GM23338 (cell line): ENCODE measurements at regions not wholly inside any gene's neighbourhood (a gene's known extent, or its start where the extent isn't known, plus 50 kb on each side); places are given as distances from the start of the nearest gene placed in this dataset.

Source experiments
- ATAC-seq: fragments of 200-7000 bp; cut with Tn5 transposase; 3 replicates; pipeline ENCODE4 v1.9.1; 2020
- DNase-seq: peaks from one replicate; pipeline ENCODE4 v3.0.0-alpha.2; 2015; ENCODE audit warnings: low spot score
- H2AFZ ChIP-seq: fragments of 200-600 bp; sonication (generic); 2 replicates; pipeline ENCODE4 v1.8.0; 2016; ENCODE audit warnings: antibody characterized with exemption, mild to moderate bottlenecking, moderate library complexity
- H3F3A ChIP-seq: fragments of 200-600 bp; sonication (generic); replicated peaks from 2 replicates; pipeline ENCODE4 v1.8.0; 2017; ENCODE audit warnings: antibody characterized with exemption, mixed run types, low read depth
- H3K27ac ChIP-seq: fragments of 200-600 bp; sonication (generic); 2 replicates; pipeline ENCODE4 v1.6.1; 2016; ENCODE audit warnings: low read depth
- H3K27me3 ChIP-seq: fragments of 200-600 bp; sonication (generic); 2 replicates; pipeline ENCODE4 v1.8.0; 2016; ENCODE audit warnings: mild to moderate bottlenecking, mixed run types, moderate library complexity; ENCODE audit not compliant: insufficient read depth
- H3K36me3 ChIP-seq: fragments of 200-600 bp; sonication (generic); 2 replicates; pipeline ENCODE4 v1.8.0; 2016; ENCODE audit warnings: mild to moderate bottlenecking; ENCODE audit not compliant: insufficient read depth
- H3K4me1 ChIP-seq: fragments of 200-600 bp; sonication (generic); 2 replicates; pipeline ENCODE4 v1.8.0; 2016; ENCODE audit warnings: mild to moderate bottlenecking, moderate library complexity; ENCODE audit not compliant: insufficient read depth
- H3K4me2 ChIP-seq: fragments of 200-600 bp; sonication (generic); 2 replicates; pipeline ENCODE4 v1.7.1; 2017; ENCODE audit warnings: mixed run types
- H3K4me3 ChIP-seq: fragments of 200-600 bp; sonication (generic); 2 replicates; pipeline ENCODE4 v1.6.1; 2016; ENCODE audit warnings: mixed run types
- H3K79me2 ChIP-seq: fragments of 200-600 bp; sonication (generic); replicated peaks from 2 replicates; pipeline ENCODE4 v1.8.0; 2017; ENCODE audit warnings: mild to moderate bottlenecking; ENCODE audit not compliant: insufficient read depth
- H3K9me2 ChIP-seq: fragments of 200-600 bp; sonication (generic); 2 replicates; pipeline ENCODE4 v1.8.0; 2017; ENCODE audit not compliant: insufficient read depth
- H4K20me1 ChIP-seq: fragments of 200-600 bp; sonication (generic); replicated peaks from 2 replicates; pipeline ENCODE4 v1.8.0; 2017; ENCODE audit warnings: mild to moderate bottlenecking; ENCODE audit not compliant: insufficient read depth
- H3K27ac Mint-ChIP-seq: 2 replicates; pipeline ENCODE4 v1.8.0; 2020; ENCODE audit warnings: inconsistent platforms, mild to moderate bottlenecking, moderate library complexity, mixed read lengths
- H3K27me3 Mint-ChIP-seq: 3 replicates; pipeline ENCODE4 v1.8.0; 2022; ENCODE audit warnings: low read depth, mild to moderate bottlenecking, moderate library complexity, mixed read lengths, inconsistent platforms; ENCODE audit not compliant: insufficient read depth, poor library complexity
- H3K36me3 Mint-ChIP-seq: 3 replicates; pipeline ENCODE4 v1.8.0; 2021; ENCODE audit warnings: low read depth, mild to moderate bottlenecking, inconsistent platforms, moderate library complexity, mixed read lengths
- H3K4me1 Mint-ChIP-seq: 3 replicates; pipeline ENCODE4 v1.8.0; 2020; ENCODE audit warnings: mild to moderate bottlenecking, inconsistent platforms, mixed read lengths
- H3K4me3 Mint-ChIP-seq: 3 replicates; pipeline ENCODE4 v1.8.0; 2021; ENCODE audit warnings: moderate library complexity, mild to moderate bottlenecking, inconsistent platforms, mixed read lengths
- H3K9me3 Mint-ChIP-seq: 3 replicates; pipeline ENCODE4 v1.8.0; 2020; ENCODE audit warnings: moderate library complexity, mild to moderate bottlenecking, inconsistent platforms, mixed read lengths
- ETS1 ChIP-seq: IDR thresholded peaks from 2 replicates; pipeline ENCODE4 v1.6.1; 2016; ENCODE audit warnings: antibody characterized with exemption
- EZH2 ChIP-seq: fragments of 200-600 bp; sonication (generic); IDR thresholded peaks from one replicate; pipeline ENCODE4 v1.8.0; 2017; ENCODE audit warnings: antibody characterized with exemption, mild to moderate bottlenecking, low read depth; ENCODE audit not compliant: unreplicated experiment
- STAT1 ChIP-seq: IDR thresholded peaks from one replicate; pipeline ENCODE4 v1.6.1; 2016; ENCODE audit warnings: antibody characterized with exemption; ENCODE audit not compliant: unreplicated experiment
- TF ChIP-seq, protein P1 (sequence below): fragments of 250-450 bp; sonication (Bioruptor Pico); IDR thresholded peaks from 2 replicates; pipeline ENCODE4 v1.5.0; 2020; ENCODE audit warnings: mild to moderate bottlenecking, moderate library complexity
- TF ChIP-seq, protein P2 (sequence below), 2 experiments: fragments of 200-600 bp in 1 of 2; sonication (generic) in 1 of 2; conservative IDR thresholded peaks; 2 replicates each; pipeline versions ENCODE4 v1.5.1 to v1.6.1; 2016 to 2017; ENCODE audit warnings: antibody characterized with exemption in 2 of 2, low read depth in 2 of 2, mild to moderate bottlenecking in 2 of 2, moderate library complexity in 1 of 2
- TF ChIP-seq, protein P3 (sequence below): IDR thresholded peaks from one replicate; pipeline ENCODE4 v1.6.1; 2018; ENCODE audit warnings: antibody characterized with exemption; ENCODE audit not compliant: unreplicated experiment

GRCh38 chr1:82245345-82246014 lies 444.7 kb downstream of the ADGRL2 start:
- no peaks in the 10 kb centered on the region for H3F3A ChIP-seq
- no peak overlapping the region for H2AFZ ChIP-seq
- no peaks in the 10 kb centered on the region for H3K36me3 ChIP-seq
- no peak overlapping the region for H3K4me2 ChIP-seq
- no peak overlapping the region for H3K27ac ChIP-seq
- no peak for DNase-seq
- Mint-ChIP-seq H3K27ac (no peak overlapping the region), H3K9me3 (peaks cover 16% of the 10 kb centered on the region), H3K27me3 (no peaks in the 10 kb centered on the region), H3K36me3 (peaks cover 8% of the 10 kb centered on the region; the same call in 1 of the 3 replicates), H3K4me1 (peaks cover 3% of the 10 kb centered on the region; the same call in 1 of the 3 replicates), H3K4me3 (no peak overlapping the region)
- H3K27me3 ChIP-seq = no peaks in the 10 kb centered on the region
- H3K9me2 ChIP-seq = peaks cover 15% of the 10 kb centered on the region; the same call in 1 of the 2 replicates
- ATAC-seq = no peak
- no peaks in the 10 kb centered on the region for H4K20me1 ChIP-seq
- no peaks in the 10 kb centered on the region for H3K4me1 ChIP-seq
- TF ChIP-seq ETS1 (no peak), STAT1 (no peak), EZH2 (no peak)
- TF ChIP-seq, protein P1, sequence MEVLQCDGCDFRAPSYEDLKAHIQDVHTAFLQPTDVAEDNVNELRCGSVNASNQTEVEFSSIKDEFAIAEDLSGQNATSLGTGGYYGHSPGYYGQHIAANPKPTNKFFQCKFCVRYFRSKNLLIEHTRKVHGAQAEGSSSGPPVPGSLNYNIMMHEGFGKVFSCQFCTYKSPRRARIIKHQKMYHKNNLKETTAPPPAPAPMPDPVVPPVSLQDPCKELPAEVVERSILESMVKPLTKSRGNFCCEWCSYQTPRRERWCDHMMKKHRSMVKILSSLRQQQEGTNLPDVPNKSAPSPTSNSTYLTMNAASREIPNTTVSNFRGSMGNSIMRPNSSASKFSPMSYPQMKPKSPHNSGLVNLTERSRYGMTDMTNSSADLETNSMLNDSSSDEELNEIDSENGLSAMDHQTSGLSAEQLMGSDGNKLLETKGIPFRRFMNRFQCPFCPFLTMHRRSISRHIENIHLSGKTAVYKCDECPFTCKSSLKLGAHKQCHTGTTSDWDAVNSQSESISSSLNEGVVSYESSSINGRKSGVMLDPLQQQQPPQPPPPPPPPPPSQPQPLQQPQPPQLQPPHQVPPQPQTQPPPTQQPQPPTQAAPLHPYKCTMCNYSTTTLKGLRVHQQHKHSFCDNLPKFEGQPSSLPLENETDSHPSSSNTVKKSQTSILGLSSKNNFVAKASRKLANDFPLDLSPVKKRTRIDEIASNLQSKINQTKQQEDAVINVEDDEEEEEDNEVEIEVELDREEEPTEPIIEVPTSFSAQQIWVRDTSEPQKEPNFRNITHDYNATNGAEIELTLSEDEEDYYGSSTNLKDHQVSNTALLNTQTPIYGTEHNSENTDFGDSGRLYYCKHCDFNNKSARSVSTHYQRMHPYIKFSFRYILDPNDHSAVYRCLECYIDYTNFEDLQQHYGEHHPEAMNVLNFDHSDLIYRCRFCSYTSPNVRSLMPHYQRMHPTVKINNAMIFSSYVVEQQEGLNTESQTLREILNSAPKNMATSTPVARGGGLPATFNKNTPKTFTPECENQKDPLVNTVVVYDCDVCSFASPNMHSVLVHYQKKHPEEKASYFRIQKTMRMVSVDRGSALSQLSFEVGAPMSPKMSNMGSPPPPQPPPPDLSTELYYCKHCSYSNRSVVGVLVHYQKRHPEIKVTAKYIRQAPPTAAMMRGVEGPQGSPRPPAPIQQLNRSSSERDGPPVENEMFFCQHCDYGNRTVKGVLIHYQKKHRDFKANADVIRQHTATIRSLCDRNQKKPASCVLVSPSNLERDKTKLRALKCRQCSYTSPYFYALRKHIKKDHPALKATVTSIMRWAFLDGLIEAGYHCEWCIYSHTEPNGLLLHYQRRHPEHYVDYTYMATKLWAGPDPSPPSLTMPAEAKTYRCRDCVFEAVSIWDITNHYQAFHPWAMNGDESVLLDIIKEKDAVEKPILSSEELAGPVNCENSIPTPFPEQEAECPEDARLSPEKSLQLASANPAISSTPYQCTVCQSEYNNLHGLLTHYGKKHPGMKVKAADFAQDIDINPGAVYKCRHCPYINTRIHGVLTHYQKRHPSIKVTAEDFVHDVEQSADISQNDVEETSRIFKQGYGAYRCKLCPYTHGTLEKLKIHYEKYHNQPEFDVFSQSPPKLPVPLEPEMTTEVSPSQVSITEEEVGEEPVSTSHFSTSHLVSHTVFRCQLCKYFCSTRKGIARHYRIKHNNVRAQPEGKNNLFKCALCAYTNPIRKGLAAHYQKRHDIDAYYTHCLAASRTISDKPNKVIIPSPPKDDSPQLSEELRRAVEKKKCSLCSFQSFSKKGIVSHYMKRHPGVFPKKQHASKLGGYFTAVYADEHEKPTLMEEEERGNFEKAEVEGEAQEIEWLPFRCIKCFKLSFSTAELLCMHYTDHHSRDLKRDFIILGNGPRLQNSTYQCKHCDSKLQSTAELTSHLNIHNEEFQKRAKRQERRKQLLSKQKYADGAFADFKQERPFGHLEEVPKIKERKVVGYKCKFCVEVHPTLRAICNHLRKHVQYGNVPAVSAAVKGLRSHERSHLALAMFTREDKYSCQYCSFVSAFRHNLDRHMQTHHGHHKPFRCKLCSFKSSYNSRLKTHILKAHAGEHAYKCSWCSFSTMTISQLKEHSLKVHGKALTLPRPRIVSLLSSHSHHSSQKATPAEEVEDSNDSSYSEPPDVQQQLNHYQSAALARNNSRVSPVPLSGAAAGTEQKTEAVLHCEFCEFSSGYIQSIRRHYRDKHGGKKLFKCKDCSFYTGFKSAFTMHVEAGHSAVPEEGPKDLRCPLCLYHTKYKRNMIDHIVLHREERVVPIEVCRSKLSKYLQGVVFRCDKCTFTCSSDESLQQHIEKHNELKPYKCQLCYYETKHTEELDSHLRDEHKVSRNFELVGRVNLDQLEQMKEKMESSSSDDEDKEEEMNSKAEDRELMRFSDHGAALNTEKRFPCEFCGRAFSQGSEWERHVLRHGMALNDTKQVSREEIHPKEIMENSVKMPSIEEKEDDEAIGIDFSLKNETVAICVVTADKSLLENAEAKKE (CRISPR knock-in tag) = no peak
- TF ChIP-seq, protein P2, sequence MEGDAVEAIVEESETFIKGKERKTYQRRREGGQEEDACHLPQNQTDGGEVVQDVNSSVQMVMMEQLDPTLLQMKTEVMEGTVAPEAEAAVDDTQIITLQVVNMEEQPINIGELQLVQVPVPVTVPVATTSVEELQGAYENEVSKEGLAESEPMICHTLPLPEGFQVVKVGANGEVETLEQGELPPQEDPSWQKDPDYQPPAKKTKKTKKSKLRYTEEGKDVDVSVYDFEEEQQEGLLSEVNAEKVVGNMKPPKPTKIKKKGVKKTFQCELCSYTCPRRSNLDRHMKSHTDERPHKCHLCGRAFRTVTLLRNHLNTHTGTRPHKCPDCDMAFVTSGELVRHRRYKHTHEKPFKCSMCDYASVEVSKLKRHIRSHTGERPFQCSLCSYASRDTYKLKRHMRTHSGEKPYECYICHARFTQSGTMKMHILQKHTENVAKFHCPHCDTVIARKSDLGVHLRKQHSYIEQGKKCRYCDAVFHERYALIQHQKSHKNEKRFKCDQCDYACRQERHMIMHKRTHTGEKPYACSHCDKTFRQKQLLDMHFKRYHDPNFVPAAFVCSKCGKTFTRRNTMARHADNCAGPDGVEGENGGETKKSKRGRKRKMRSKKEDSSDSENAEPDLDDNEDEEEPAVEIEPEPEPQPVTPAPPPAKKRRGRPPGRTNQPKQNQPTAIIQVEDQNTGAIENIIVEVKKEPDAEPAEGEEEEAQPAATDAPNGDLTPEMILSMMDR (conservative IDR thresholded peaks at IDR 0.05; ENCODE audit: low read depth in 2 of 2) = no peak
- TF ChIP-seq, protein P3, sequence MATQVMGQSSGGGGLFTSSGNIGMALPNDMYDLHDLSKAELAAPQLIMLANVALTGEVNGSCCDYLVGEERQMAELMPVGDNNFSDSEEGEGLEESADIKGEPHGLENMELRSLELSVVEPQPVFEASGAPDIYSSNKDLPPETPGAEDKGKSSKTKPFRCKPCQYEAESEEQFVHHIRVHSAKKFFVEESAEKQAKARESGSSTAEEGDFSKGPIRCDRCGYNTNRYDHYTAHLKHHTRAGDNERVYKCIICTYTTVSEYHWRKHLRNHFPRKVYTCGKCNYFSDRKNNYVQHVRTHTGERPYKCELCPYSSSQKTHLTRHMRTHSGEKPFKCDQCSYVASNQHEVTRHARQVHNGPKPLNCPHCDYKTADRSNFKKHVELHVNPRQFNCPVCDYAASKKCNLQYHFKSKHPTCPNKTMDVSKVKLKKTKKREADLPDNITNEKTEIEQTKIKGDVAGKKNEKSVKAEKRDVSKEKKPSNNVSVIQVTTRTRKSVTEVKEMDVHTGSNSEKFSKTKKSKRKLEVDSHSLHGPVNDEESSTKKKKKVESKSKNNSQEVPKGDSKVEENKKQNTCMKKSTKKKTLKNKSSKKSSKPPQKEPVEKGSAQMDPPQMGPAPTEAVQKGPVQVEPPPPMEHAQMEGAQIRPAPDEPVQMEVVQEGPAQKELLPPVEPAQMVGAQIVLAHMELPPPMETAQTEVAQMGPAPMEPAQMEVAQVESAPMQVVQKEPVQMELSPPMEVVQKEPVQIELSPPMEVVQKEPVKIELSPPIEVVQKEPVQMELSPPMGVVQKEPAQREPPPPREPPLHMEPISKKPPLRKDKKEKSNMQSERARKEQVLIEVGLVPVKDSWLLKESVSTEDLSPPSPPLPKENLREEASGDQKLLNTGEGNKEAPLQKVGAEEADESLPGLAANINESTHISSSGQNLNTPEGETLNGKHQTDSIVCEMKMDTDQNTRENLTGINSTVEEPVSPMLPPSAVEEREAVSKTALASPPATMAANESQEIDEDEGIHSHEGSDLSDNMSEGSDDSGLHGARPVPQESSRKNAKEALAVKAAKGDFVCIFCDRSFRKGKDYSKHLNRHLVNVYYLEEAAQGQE = no peak
- no peak overlapping the region for H3K4me3 ChIP-seq
- no peaks in the 10 kb centered on the region for H3K79me2 ChIP-seq
